ENCODE measurements at regions not wholly inside any gene's neighbourhood (a gene's known extent, or its start where the extent isn't known, plus 50 kb on each side); places are given as distances from the start of the nearest gene placed in this dataset.
A peak's percentile ranks its signal among the peaks of the same experiment; 100 is the strongest.

- H3K4me2 ChIP-seq (ENCODE audit: low read length), result no peak overlapping the region
- no peak overlapping the region for H3K9ac ChIP-seq (ENCODE audit: low read length)
- no peaks in the 10 kb centered on the region for H3K79me1 ChIP-seq (ENCODE audit: low read length)
- WGBS (ENCODE audit: extremely low coverage, insufficient coverage, insufficient read length), result no CpG with 5 or more reads among the region's 9 CpGs
- DNase-seq, result no peak
- no peak overlapping the region for H4K8ac ChIP-seq (ENCODE audit: low read depth, low read length)
- H3K27me3 ChIP-seq (ENCODE audit: insufficient read depth, low read length), result no peaks in the 10 kb centered on the region
- H3K9me3 ChIP-seq (ENCODE audit: insufficient read depth, low read depth, low read length), result no peaks in the 10 kb centered on the region
- no peak overlapping the region for H4K91ac ChIP-seq (ENCODE audit: low read depth, low read length)
- no peak overlapping the region for H2AFZ ChIP-seq (ENCODE audit: insufficient read depth, low read length, poor library complexity)
- H2BK12ac ChIP-seq (ENCODE audit: low read length), result no peak overlapping the region
- H3K36me3 ChIP-seq (ENCODE audit: control insufficient read depth in 1 of 2, insufficient read depth in 2 of 2, low read length in 2 of 2), result no peaks in the 10 kb centered on the region
- no peak overlapping the region for H3K18ac ChIP-seq (ENCODE audit: low read length)
- no peak overlapping the region for H3K4ac ChIP-seq (ENCODE audit: low read depth, low read length)
- no peaks in the 10 kb centered on the region for H3K4me1 ChIP-seq (ENCODE audit: control insufficient read depth in 1 of 2, insufficient read depth in 2 of 2, low read length in 2 of 2)
- H2AK5ac ChIP-seq (ENCODE audit: low read length), result no peak overlapping the region
- H3K79me2 ChIP-seq (ENCODE audit: control insufficient read depth, insufficient read depth, low read length, poor library complexity), result no peaks in the 10 kb centered on the region
- H3K27ac ChIP-seq (ENCODE audit: low read depth, low read length), result no peak overlapping the region
- H3K14ac ChIP-seq (ENCODE audit: low read length), result no peak overlapping the region
- no peak overlapping the region for H2BK120ac ChIP-seq (ENCODE audit: insufficient read depth, low read length, poor library complexity)
- no peak overlapping the region for H4K12ac ChIP-seq (ENCODE audit: low read depth, low read length)
- H3K4me3 ChIP-seq (ENCODE audit: low read depth, low read length), result no peak overlapping the region
- no peak overlapping the region for H2BK5ac ChIP-seq (ENCODE audit: low read depth, low read length, poor library complexity)
- no peak overlapping the region for H3K23ac ChIP-seq (ENCODE audit: low read length)
These were observed 323.8 kb upstream of the ZFHX3 start for GRCh38 chr16:73371584-73372319.

DNA sequence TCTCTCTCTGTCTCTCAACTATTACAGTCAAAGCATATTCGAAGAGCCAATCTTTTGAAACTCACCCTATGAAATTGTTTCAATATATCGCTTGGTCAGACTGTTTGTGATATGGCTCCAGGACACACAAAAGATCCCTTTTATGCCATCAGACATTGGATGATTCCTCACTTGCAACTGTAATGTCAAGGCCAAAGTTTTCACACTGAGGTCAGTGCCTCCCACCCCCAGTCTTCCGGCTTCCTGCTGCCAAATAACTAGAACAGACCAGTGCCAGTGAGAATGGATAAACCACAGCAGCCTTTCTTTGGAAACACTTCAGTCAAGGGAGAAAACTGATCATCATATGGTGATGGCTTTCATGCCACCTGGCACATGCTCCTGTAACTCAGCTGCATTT is 321.9 kb upstream of the ZFHX3 start:
- Histone ChIP-seq H2AFZ (ENCODE audit: insufficient read depth, low read length, poor library complexity) (no peak overlapping the region), H4K12ac (ENCODE audit: low read depth, low read length) (no peak overlapping the region), H3K4me2 (ENCODE audit: low read length) (no peak overlapping the region), H4K91ac (ENCODE audit: low read depth, low read length) (no peak overlapping the region), H2BK5ac (ENCODE audit: low read depth, low read length, poor library complexity) (no peak overlapping the region), H3K4ac (ENCODE audit: low read depth, low read length) (no peak overlapping the region), H3K4me1 (ENCODE audit: control insufficient read depth in 1 of 2, insufficient read depth in 2 of 2, low read length in 2 of 2) (no peaks in the 10 kb centered on the region), H2BK120ac (ENCODE audit: insufficient read depth, low read length, poor library complexity) (no peak overlapping the region), H3K79me2 (ENCODE audit: control insufficient read depth, insufficient read depth, low read length, poor library complexity) (no peaks in the 10 kb centered on the region), H2BK12ac (ENCODE audit: low read length) (no peak overlapping the region), H3K27me3 (ENCODE audit: insufficient read depth, low read length) (no peaks in the 10 kb centered on the region), H3K23ac (ENCODE audit: low read length) (no peak overlapping the region), H3K27ac (ENCODE audit: low read depth, low read length) (no peak overlapping the region), H3K18ac (ENCODE audit: low read length) (no peak overlapping the region), H4K8ac (ENCODE audit: low read depth, low read length) (no peak overlapping the region), H3K9ac (ENCODE audit: low read length) (no peak overlapping the region), H3K79me1 (ENCODE audit: low read length) (no peaks in the 10 kb centered on the region), H3K4me3 (ENCODE audit: low read depth, low read length) (no peak overlapping the region), H2AK5ac (ENCODE audit: low read length) (no peak overlapping the region), H3K14ac (ENCODE audit: low read length) (no peak overlapping the region), H3K36me3 (ENCODE audit: control insufficient read depth in 1 of 2, insufficient read depth in 2 of 2, low read length in 2 of 2) (no peaks in the 10 kb centered on the region), H3K9me3 (ENCODE audit: insufficient read depth, low read depth, low read length) (no peaks in the 10 kb centered on the region)
- no CpG with 5 or more reads among the region's 3 CpGs for WGBS (ENCODE audit: extremely low coverage, insufficient coverage, insufficient read length)
- DNase-seq, result no peak

- Histone ChIP-seq H2BK5ac (ENCODE audit: low read depth, low read length, poor library complexity) (no peak overlapping the region), H2AFZ (ENCODE audit: insufficient read depth, low read length, poor library complexity) (no peak overlapping the region), H2BK120ac (ENCODE audit: insufficient read depth, low read length, poor library complexity) (no peak overlapping the region), H4K8ac (ENCODE audit: low read depth, low read length) (no peak overlapping the region), H3K27me3 (ENCODE audit: insufficient read depth, low read length) (no peaks in the 10 kb centered on the region), H3K4me2 (ENCODE audit: low read length) (no peak overlapping the region), H3K4me1 (ENCODE audit: control insufficient read depth in 1 of 2, insufficient read depth in 2 of 2, low read length in 2 of 2) (no peaks in the 10 kb centered on the region), H3K18ac (ENCODE audit: low read length) (no peak overlapping the region), H3K14ac (ENCODE audit: low read length) (no peak overlapping the region), H3K27ac (ENCODE audit: low read depth, low read length) (no peak overlapping the region), H3K23ac (ENCODE audit: low read length) (no peak overlapping the region), H3K79me2 (ENCODE audit: control insufficient read depth, insufficient read depth, low read length, poor library complexity) (no peaks in the 10 kb centered on the region), H2BK12ac (ENCODE audit: low read length) (no peak overlapping the region), H3K9me3 (ENCODE audit: insufficient read depth, low read depth, low read length) (no peaks in the 10 kb centered on the region), H3K4me3 (ENCODE audit: low read depth, low read length) (no peak overlapping the region), H3K36me3 (ENCODE audit: control insufficient read depth in 1 of 2, insufficient read depth in 2 of 2, low read length in 2 of 2) (no peaks in the 10 kb centered on the region), H2AK5ac (ENCODE audit: low read length) (no peak overlapping the region), H3K4ac (ENCODE audit: low read depth, low read length) (no peak overlapping the region), H3K9ac (ENCODE audit: low read length) (no peak overlapping the region), H4K91ac (ENCODE audit: low read depth, low read length) (no peak overlapping the region), H4K12ac (ENCODE audit: low read depth, low read length) (no peak overlapping the region), H3K79me1 (ENCODE audit: low read length) (no peaks in the 10 kb centered on the region)
- no peak for DNase-seq
- no CpG with 5 or more reads among the region's 4 CpGs for WGBS (ENCODE audit: extremely low coverage, insufficient coverage, insufficient read length)
These were observed 320.8 kb upstream of the ZFHX3 start for GRCh38 chr16:73368715-73369114.

GRCh38 chr16:73365016-73365551 is 317.2 kb upstream of the ZFHX3 start:
- Histone ChIP-seq H2BK5ac (ENCODE audit: low read depth, low read length, poor library complexity) (no peak overlapping the region), H4K91ac (ENCODE audit: low read depth, low read length) (no peak overlapping the region), H2AK5ac (ENCODE audit: low read length) (no peak overlapping the region), H3K4me2 (ENCODE audit: low read length) (no peak overlapping the region), H2BK120ac (ENCODE audit: insufficient read depth, low read length, poor library complexity) (no peak overlapping the region), H3K79me1 (ENCODE audit: low read length) (no peaks in the 10 kb centered on the region), H3K4me3 (ENCODE audit: low read depth, low read length) (no peak overlapping the region), H2BK12ac (ENCODE audit: low read length) (no peak overlapping the region), H3K4ac (ENCODE audit: low read depth, low read length) (no peak overlapping the region), H4K12ac (ENCODE audit: low read depth, low read length) (no peak overlapping the region), H3K9ac (ENCODE audit: low read length) (no peak overlapping the region), H4K8ac (ENCODE audit: low read depth, low read length) (no peak overlapping the region), H3K23ac (ENCODE audit: low read length) (no peak overlapping the region), H3K27ac (ENCODE audit: low read depth, low read length) (no peak overlapping the region), H3K27me3 (ENCODE audit: insufficient read depth, low read length) (no peaks in the 10 kb centered on the region), H3K18ac (ENCODE audit: low read length) (no peak overlapping the region), H2AFZ (ENCODE audit: insufficient read depth, low read length, poor library complexity) (no peak overlapping the region), H3K14ac (ENCODE audit: low read length) (no peak overlapping the region), H3K36me3 (ENCODE audit: control insufficient read depth in 1 of 2, insufficient read depth in 2 of 2, low read length in 2 of 2) (no peaks in the 10 kb centered on the region), H3K4me1 (ENCODE audit: control insufficient read depth in 1 of 2, insufficient read depth in 2 of 2, low read length in 2 of 2) (no peaks in the 10 kb centered on the region), H3K9me3 (ENCODE audit: insufficient read depth, low read depth, low read length) (no peaks in the 10 kb centered on the region), H3K79me2 (ENCODE audit: control insufficient read depth, insufficient read depth, low read length, poor library complexity) (no peaks in the 10 kb centered on the region)
- whole genome bisulfite sequencing (ENCODE audit: extremely low coverage, insufficient coverage, insufficient read length), result no CpG with 5 or more reads among the region's 9 CpGs
- peak; percentile 26 to 68 for DNase-seq
